ENCODE measurements at regions not wholly inside any gene's neighbourhood (a gene's known extent, or its start where the extent isn't known, plus 50 kb on each side); places are given as distances from the start of the nearest gene placed in this dataset.

DNA sequence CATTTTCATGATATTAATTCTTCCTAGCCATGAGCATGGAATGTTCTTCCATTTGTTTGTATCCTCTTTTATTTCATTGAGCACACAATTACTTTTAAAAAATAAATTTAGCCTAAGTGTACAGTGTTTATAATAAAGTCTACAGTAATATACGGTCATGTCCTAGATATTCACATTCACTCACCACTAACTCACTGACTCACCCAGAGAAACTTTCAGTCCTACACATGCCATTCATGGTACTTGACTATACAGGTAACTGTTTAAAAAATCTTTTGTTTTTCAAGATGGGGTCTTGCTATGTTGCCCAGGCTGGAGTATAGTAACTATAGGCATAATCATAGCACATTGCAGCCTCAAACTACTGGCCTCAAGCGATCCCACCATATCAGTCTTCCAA, 348.1 kb downstream of the RAPGEF2 start:
- Mint-ChIP-seq H3K27me3 (no peaks in the 10 kb centered on the region), H3K36me3 (ENCODE audit: insufficient read depth) (no peaks in the 10 kb centered on the region), H3K9me3 (ENCODE audit: low read depth) (no peaks in the 10 kb centered on the region), H3K4me3 (ENCODE audit: low read depth) (no peak overlapping the region), H3K27ac (no peak overlapping the region), H3K4me1 (ENCODE audit: low read depth) (no peaks in the 10 kb centered on the region)
- TF ChIP-seq, protein P1, sequence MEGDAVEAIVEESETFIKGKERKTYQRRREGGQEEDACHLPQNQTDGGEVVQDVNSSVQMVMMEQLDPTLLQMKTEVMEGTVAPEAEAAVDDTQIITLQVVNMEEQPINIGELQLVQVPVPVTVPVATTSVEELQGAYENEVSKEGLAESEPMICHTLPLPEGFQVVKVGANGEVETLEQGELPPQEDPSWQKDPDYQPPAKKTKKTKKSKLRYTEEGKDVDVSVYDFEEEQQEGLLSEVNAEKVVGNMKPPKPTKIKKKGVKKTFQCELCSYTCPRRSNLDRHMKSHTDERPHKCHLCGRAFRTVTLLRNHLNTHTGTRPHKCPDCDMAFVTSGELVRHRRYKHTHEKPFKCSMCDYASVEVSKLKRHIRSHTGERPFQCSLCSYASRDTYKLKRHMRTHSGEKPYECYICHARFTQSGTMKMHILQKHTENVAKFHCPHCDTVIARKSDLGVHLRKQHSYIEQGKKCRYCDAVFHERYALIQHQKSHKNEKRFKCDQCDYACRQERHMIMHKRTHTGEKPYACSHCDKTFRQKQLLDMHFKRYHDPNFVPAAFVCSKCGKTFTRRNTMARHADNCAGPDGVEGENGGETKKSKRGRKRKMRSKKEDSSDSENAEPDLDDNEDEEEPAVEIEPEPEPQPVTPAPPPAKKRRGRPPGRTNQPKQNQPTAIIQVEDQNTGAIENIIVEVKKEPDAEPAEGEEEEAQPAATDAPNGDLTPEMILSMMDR (IDR thresholded peaks at IDR 0.05; ENCODE audit: unreplicated experiment) = no peak
- DNase-seq (ENCODE audit: low spot score, unreplicated experiment) = no peak

DNA sequence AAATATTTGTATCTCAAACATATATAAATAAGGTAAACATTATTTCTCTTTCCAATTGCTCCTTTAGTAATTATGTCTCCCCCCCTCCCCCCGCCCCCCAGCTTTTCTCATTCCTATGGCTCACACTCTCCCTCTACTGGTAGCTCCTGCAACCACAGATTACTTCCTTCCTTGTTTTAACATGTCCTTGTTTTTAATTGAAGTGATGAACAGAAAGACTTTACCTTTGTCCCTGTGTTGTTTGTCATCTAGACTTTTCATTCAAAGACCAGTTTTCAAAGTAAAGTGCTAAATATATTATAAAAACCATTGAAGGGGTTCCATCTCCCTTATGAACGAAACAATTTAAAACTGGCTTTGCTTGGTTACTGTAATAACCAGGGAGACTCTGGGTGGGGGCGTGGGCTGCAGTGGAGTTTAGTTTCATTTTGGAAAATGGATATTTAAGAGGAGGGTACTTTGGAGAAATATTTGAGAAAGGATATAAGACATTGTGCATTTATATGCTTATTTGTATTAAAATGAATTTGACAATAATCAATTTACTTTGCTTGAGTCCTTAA, 352.9 kb downstream of the RAPGEF2 start:
- TF ChIP-seq, protein P1 (IDR thresholded peaks at IDR 0.05; ENCODE audit: unreplicated experiment) = peak; percentile 61
- Mint-ChIP-seq H3K36me3 (ENCODE audit: insufficient read depth) (no peaks in the 10 kb centered on the region), H3K9me3 (ENCODE audit: low read depth) (no peaks in the 10 kb centered on the region), H3K4me1 (ENCODE audit: low read depth) (no peaks in the 10 kb centered on the region), H3K4me3 (ENCODE audit: low read depth) (no peak overlapping the region), H3K27ac (no peak overlapping the region), H3K27me3 (no peaks in the 10 kb centered on the region)
- no peak for DNase-seq (ENCODE audit: low spot score, unreplicated experiment)

DNA sequence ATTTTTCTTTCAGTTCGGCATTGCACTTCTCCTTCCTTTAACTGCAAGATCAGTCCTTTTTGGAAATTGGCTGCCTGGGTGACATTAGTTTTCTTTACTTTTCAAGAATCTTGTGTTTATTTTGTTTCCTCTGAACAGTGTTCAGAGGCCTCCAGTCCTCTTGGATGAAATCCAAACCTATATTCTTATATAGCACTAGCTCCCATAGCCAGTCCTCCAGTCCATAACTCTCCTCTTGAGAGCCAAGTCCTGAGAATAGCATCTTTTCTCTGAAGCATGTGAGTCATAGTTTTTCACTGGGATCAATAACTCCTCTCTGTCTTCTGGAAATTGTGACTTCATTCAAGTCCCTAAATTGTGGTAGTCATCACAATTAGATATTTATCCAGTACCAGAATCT, 357.5 kb downstream of the RAPGEF2 start:
- TF ChIP-seq, protein P1 (IDR thresholded peaks at IDR 0.05; ENCODE audit: unreplicated experiment) = no peak
- Mint-ChIP-seq H3K27ac (no peak overlapping the region), H3K4me1 (ENCODE audit: low read depth) (no peaks in the 10 kb centered on the region), H3K27me3 (no peaks in the 10 kb centered on the region), H3K9me3 (ENCODE audit: low read depth) (peaks cover 3% of the 10 kb centered on the region), H3K36me3 (ENCODE audit: insufficient read depth) (no peaks in the 10 kb centered on the region), H3K4me3 (ENCODE audit: low read depth) (no peak overlapping the region)
- no peak for DNase-seq (ENCODE audit: low spot score, unreplicated experiment)

DNA sequence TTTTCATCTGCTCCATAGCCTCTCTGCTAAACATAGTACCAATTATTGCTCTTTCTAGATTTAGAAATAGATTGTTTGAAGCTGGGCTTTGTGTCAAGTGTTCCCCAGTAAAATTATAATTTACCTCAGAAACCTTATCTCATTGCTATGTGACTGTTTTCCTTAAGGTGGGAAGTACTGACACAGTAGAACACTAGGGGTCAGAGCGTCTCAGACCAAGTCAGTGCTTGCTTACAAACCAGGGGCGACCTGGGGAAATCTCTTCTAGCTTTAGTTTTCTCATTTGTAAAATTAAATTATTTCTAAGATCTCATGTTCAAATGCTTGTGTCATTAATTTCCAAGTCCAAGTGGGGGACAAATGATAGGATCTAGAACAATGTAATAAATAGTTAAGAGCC, 360.4 kb downstream of the RAPGEF2 start:
- Mint-ChIP-seq H3K36me3 (ENCODE audit: insufficient read depth) (no peaks in the 10 kb centered on the region), H3K4me3 (ENCODE audit: low read depth) (no peak overlapping the region), H3K27ac (no peak overlapping the region), H3K4me1 (ENCODE audit: low read depth) (no peaks in the 10 kb centered on the region), H3K9me3 (ENCODE audit: low read depth) (peaks cover 6% of the 10 kb centered on the region), H3K27me3 (no peaks in the 10 kb centered on the region)
- TF ChIP-seq, protein P1 (IDR thresholded peaks at IDR 0.05; ENCODE audit: unreplicated experiment) = peak; percentile 29
- no peak for DNase-seq (ENCODE audit: low spot score, unreplicated experiment)

DNA sequence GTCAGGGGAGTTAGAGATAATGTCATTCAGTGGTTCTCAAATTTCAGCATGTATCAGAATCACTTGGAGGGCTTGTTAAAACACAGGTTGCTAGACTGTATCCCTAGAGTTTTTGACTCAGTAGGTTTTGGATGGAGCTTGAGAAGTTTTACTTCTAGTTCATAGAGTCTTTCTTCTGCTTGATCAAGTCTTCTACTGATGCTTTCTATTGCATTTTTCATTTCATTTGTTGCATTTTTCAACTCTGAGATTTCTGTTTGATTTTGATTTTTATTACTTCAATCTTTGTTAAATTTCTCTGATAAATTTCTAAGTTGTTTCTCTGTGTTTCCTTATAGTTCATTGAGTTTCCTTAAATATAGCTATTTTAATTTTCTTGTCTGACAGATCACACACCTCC, 361.4 kb downstream of the RAPGEF2 start:
- TF ChIP-seq, protein P1 (IDR thresholded peaks at IDR 0.05; ENCODE audit: unreplicated experiment) = no peak
- Mint-ChIP-seq H3K4me3 (ENCODE audit: low read depth) (no peak overlapping the region), H3K4me1 (ENCODE audit: low read depth) (peaks cover 6% of the 10 kb centered on the region), H3K27ac (no peak overlapping the region), H3K9me3 (ENCODE audit: low read depth) (peaks cover 6% of the 10 kb centered on the region), H3K36me3 (ENCODE audit: insufficient read depth) (no peaks in the 10 kb centered on the region), H3K27me3 (no peaks in the 10 kb centered on the region)
- no peak for DNase-seq (ENCODE audit: low spot score, unreplicated experiment)

Measured in progenitor cell of endocrine pancreas (in vitro differentiated cells).